ENCODE measurements at regions not wholly inside any gene's neighbourhood (a gene's known extent, or its start where the extent isn't known, plus 50 kb on each side); places are given as distances from the start of the nearest gene placed in this dataset.

GRCh38 chr6:144862769-144863168 is 577.6 kb downstream of the UTRN start:
- H3K4me3 ChIP-seq: no peak overlapping the region
- no peaks in the 10 kb centered on the region for H3K4me1 ChIP-seq
- no peaks in the 10 kb centered on the region for H3K36me3 ChIP-seq
- no peak for DNase-seq
- H3K27me3 ChIP-seq: no peaks in the 10 kb centered on the region
- TF ChIP-seq POLR2A (IDR thresholded peaks at IDR 0.05): no peak
- TF ChIP-seq, protein P1, sequence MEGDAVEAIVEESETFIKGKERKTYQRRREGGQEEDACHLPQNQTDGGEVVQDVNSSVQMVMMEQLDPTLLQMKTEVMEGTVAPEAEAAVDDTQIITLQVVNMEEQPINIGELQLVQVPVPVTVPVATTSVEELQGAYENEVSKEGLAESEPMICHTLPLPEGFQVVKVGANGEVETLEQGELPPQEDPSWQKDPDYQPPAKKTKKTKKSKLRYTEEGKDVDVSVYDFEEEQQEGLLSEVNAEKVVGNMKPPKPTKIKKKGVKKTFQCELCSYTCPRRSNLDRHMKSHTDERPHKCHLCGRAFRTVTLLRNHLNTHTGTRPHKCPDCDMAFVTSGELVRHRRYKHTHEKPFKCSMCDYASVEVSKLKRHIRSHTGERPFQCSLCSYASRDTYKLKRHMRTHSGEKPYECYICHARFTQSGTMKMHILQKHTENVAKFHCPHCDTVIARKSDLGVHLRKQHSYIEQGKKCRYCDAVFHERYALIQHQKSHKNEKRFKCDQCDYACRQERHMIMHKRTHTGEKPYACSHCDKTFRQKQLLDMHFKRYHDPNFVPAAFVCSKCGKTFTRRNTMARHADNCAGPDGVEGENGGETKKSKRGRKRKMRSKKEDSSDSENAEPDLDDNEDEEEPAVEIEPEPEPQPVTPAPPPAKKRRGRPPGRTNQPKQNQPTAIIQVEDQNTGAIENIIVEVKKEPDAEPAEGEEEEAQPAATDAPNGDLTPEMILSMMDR (IDR thresholded peaks at IDR 0.05): no peak
- H3K27ac ChIP-seq: no peak overlapping the region
- peaks cover 0 to 5% (median 2%) of the 10 kb centered on the region in 4 donors for H3K9me3 ChIP-seq

DNA sequence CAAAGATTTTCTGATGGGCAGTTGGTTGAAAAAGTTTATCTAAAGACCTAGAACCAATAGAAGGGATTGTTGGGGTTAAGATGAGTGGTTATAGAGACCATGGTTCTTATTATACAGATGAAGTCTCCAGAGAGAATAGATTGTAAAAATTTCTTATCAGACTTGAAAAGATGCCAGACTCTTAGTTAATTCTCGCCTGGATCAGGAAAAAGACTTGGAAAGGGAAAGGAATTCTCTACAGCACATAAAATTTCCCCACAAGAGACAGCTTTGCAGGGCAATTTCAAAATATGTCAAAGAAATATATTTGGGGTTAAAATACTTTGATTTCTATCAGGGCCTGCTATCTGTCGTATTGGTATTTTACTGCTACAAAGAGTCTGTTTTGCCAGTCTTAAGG is 582.6 kb downstream of the UTRN start:
- Histone ChIP-seq H3K4me1 (no peaks in the 10 kb centered on the region), H3K9me3 (peaks cover 0 to 5% (median 2%) of the 10 kb centered on the region in 4 donors), H3K36me3 (no peaks in the 10 kb centered on the region), H3K27me3 (no peaks in the 10 kb centered on the region), H3K4me3 (no peak overlapping the region), H3K27ac (no peak overlapping the region)
- DNase-seq: no peak
- TF ChIP-seq POLR2A (IDR thresholded peaks at IDR 0.05): no peak
- TF ChIP-seq, protein P1 (IDR thresholded peaks at IDR 0.05): no peak

DNA sequence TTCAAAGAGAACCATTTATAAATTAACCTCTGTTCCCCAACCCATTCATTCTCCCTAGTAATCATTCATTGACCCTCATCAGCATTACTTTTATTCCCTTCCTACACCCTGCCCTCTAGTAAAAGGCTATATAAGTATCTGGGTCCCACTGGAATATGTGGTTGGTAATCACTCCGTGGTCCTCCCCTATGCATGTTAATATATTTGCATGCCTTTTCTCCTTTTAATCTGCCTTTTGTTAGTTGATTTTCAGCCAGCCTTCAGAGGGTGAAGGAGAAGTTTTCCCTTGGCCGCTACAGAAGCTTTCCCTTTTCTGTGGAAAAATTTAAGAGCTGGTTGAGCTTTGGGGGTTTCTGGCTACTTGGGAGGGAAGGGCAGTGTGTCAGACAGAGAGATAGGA is 585.6 kb downstream of the UTRN start:
- H3K27me3 ChIP-seq: no peaks in the 10 kb centered on the region
- H3K36me3 ChIP-seq: no peaks in the 10 kb centered on the region
- no peak overlapping the region for H3K4me3 ChIP-seq
- H3K4me1 ChIP-seq: no peaks in the 10 kb centered on the region
- TF ChIP-seq POLR2A (IDR thresholded peaks at IDR 0.05): no peak
- TF ChIP-seq, protein P1 (IDR thresholded peaks at IDR 0.05): no peak
- H3K27ac ChIP-seq: no peak overlapping the region
- DNase-seq: no peak
- H3K9me3 ChIP-seq: no peaks in the 10 kb centered on the region

DNA sequence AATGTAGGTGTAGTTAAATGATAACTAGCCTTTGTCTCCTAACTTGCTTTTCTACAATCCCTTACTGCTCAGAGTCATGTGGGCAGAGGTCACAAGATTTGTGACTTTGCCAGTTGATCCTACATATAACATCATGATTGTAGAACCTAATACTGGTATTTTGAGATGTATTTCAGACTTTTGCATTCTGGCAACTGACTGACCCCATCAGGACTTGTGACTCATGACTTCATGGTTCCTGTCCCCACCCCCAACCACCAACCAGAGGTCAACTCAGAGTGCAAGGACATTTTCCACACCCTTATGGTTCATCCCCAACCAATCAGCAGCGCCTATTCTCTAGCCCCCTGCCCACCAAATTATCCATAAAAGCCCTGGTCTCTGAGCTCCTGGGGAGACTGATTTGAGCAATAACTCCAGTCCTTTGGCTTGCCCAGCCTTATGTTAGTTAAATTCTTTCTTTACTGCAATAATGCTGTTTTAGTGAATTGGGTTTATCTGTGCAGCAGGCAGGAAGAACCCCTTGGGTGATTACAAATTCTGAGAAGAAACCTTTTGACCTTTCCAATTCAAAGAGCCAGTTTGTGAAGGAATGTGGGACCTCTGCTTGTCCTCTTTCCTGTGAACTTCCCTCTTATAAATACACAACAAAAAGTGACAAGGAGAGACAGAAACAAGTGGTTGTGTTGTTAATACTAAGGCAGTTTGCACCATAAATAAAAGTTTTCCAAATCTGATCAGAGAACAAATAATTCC is 588.7 kb downstream of the UTRN start:
- H3K4me1 ChIP-seq: no peaks in the 10 kb centered on the region
- H3K36me3 ChIP-seq: no peaks in the 10 kb centered on the region
- H3K27ac ChIP-seq: no peak overlapping the region
- DNase-seq: no peak
- no peak overlapping the region for H3K4me3 ChIP-seq
- H3K27me3 ChIP-seq: no peaks in the 10 kb centered on the region
- H3K9me3 ChIP-seq: no peaks in the 10 kb centered on the region
- TF ChIP-seq POLR2A (IDR thresholded peaks at IDR 0.05): no peak
- TF ChIP-seq, protein P1 (IDR thresholded peaks at IDR 0.05): no peak

DNA sequence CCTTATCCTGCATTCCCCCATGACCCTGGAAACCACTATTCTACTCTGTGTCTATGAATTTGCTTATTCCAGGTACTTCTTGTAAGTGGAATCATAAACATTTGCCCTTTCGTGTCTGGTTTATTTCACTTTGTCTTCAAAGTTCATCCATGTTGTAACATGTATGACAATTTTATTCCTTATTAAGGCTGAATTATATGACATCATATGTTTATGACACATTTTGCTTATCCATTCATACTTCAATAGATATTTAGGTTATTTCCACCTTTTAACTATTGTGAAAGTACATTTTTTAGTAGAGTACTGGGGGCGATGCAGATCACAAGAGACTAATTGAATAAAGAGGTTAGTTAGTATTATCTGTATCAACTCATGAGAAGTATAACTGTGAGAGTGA is 591.6 kb downstream of the UTRN start:
- no peaks in the 10 kb centered on the region for H3K27me3 ChIP-seq
- H3K4me1 ChIP-seq: no peaks in the 10 kb centered on the region
- no peak overlapping the region for H3K4me3 ChIP-seq
- DNase-seq: no peak
- no peak overlapping the region for H3K27ac ChIP-seq
- TF ChIP-seq POLR2A (IDR thresholded peaks at IDR 0.05): no peak
- TF ChIP-seq, protein P1 (IDR thresholded peaks at IDR 0.05): no peak
- no peaks in the 10 kb centered on the region for H3K36me3 ChIP-seq
- no peaks in the 10 kb centered on the region for H3K9me3 ChIP-seq

All from Peyer's patch (tissue), 4 donors.